Uterus (tissue), 2 donors: ENCODE measurements at regions not wholly inside any gene's neighbourhood (a gene's known extent, or its start where the extent isn't known, plus 50 kb on each side); places are given as distances from the start of the nearest gene placed in this dataset.

Source experiments
- CTCF ChIP-seq, 4 experiments: fragments of 200-600 bp in 2 of 4; fragments of 450-650 bp in 2 of 4; sonication (generic) in 2 of 4; IDR thresholded peaks; one replicate each; pipeline ENCODE4 v1.5.1; 2016 to 2019; ENCODE audit warnings: antibody characterized with exemption in 4 of 4, mild to moderate bottlenecking in 2 of 4, moderate library complexity in 1 of 4
- POLR2A ChIP-seq, 2 donors: fragments of 450-650 bp; IDR thresholded peaks; one replicate each; pipeline ENCODE4 v1.6.1; 2016; ENCODE audit warnings: antibody characterized with exemption in 2 of 2, mild to moderate bottlenecking in 1 of 2, moderate library complexity in 1 of 2

- no peak for TF ChIP-seq CTCF (IDR thresholded peaks at IDR 0.05)
- no peak for TF ChIP-seq POLR2A (IDR thresholded peaks at IDR 0.05)
These were observed 153.4 kb upstream of the SMAD3 start for GRCh38 chr15:66912001-66912400.
